GDM1 (cell line): ENCODE measurements at regions not wholly inside any gene's neighbourhood (a gene's known extent, or its start where the extent isn't known, plus 50 kb on each side); places are given as distances from the start of the nearest gene placed in this dataset.
"Not testable (repeated sequence)": the region's sequence is repeated elsewhere in the genome, so short reads cannot be mapped to it uniquely, and the experiment has no call there.

Source experiments
- DNase-seq: peaks from one replicate; lab custom pipeline; 2025; lab: John Stamatoyannopoulos, UW

- no peak for DNase-seq
These were observed 740.2 kb downstream of the SEMA5A start for GRCh38 chr5:8805653-8806052.

- DNase-seq, result no peak
These were observed 738.2 kb downstream of the SEMA5A start for GRCh38 chr5:8807636-8808035.

GRCh38 chr5:8811581-8811980 is 734.3 kb downstream of the SEMA5A start:
- no peak for DNase-seq

GRCh38 chr5:8813180-8813579 is 732.7 kb downstream of the SEMA5A start:
- DNase-seq, result no peak

GRCh38 chr5:8814105-8814504 is 731.8 kb downstream of the SEMA5A start:
- DNase-seq, result no peak

GRCh38 chr5:8824371-8824770 is 721.5 kb downstream of the SEMA5A start:
- no peak for DNase-seq

- DNase-seq, result no peak
These were observed 720.6 kb downstream of the SEMA5A start for GRCh38 chr5:8825139-8825757.

GRCh38 chr5:8826508-8826907 is 719.4 kb downstream of the SEMA5A start:
- DNase-seq, result no peak

- DNase-seq, result no peak
These were observed 718.2 kb downstream of the SEMA5A start for GRCh38 chr5:8827696-8828095.

GRCh38 chr5:8828596-8829322 is 717.1 kb downstream of the SEMA5A start:
- DNase-seq, result no peak

- no peak for DNase-seq
These were observed 716.4 kb downstream of the SEMA5A start for GRCh38 chr5:8829323-8830029.

GRCh38 chr5:8831251-8831650 is 714.6 kb downstream of the SEMA5A start:
- no peak for DNase-seq

GRCh38 chr5:8831854-8832253 is 714.0 kb downstream of the SEMA5A start:
- DNase-seq, result no peak

GRCh38 chr5:8839361-8840055 is 706.4 kb downstream of the SEMA5A start:
- DNase-seq, result no peak

GRCh38 chr5:8840237-8840636 is 705.6 kb downstream of the SEMA5A start:
- no peak for DNase-seq

- DNase-seq, result not testable (repeated sequence)
These were observed 705.1 kb downstream of the SEMA5A start for GRCh38 chr5:8840746-8841145.

GRCh38 chr5:8842971-8843551 is 702.8 kb downstream of the SEMA5A start:
- no peak for DNase-seq

- DNase-seq, result no peak
These were observed 702.1 kb downstream of the SEMA5A start for GRCh38 chr5:8843771-8844170.

GRCh38 chr5:8844206-8844605 is 701.7 kb downstream of the SEMA5A start:
- DNase-seq, result no peak

- no peak for DNase-seq
These were observed 701.0 kb downstream of the SEMA5A start for GRCh38 chr5:8844847-8845246.

- DNase-seq, result no peak
These were observed 700.6 kb downstream of the SEMA5A start for GRCh38 chr5:8845296-8845695.

GRCh38 chr5:8848366-8848765 is 697.5 kb downstream of the SEMA5A start:
- DNase-seq, result no peak
